PC-9 (cell line): ENCODE measurements at regions not wholly inside any gene's neighbourhood (a gene's known extent, or its start where the extent isn't known, plus 50 kb on each side); places are given as distances from the start of the nearest gene placed in this dataset.

Experiments
- EZH2 ChIP-seq: fragments of 200-600 bp; sonication (generic); IDR thresholded peaks from 2 replicates; pipeline ENCODE4 v1.8.0; 2017; ENCODE audit warnings: antibody characterized with exemption, low read depth
- TF ChIP-seq, protein P1 (sequence below): fragments of 200-600 bp; sonication (generic); conservative IDR thresholded peaks from 2 replicates; pipeline ENCODE4 v1.6.1; 2017; ENCODE audit warnings: mixed run types, antibody characterized with exemption, mild to moderate bottlenecking, moderate library complexity

DNA sequence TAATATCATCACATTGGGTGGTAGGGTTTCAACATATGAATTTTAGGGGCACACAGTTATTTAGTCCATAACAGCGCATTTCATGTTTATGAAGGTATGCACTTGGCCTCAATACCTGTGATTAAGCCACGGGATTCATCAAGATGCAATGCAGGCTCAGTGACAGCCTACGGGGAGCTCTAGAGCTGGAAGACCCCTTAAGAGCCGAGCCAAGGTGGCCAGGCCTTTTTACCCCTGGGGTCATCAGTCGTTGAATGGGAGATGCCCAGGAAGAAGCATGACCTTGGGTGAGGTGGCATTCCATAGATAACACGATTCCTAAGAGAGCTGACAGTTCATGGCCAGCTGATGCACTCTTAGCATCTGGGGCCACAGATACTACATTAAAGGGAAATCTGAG is 380.0 kb downstream of the ZNF536 start:
- TF ChIP-seq, protein P1, sequence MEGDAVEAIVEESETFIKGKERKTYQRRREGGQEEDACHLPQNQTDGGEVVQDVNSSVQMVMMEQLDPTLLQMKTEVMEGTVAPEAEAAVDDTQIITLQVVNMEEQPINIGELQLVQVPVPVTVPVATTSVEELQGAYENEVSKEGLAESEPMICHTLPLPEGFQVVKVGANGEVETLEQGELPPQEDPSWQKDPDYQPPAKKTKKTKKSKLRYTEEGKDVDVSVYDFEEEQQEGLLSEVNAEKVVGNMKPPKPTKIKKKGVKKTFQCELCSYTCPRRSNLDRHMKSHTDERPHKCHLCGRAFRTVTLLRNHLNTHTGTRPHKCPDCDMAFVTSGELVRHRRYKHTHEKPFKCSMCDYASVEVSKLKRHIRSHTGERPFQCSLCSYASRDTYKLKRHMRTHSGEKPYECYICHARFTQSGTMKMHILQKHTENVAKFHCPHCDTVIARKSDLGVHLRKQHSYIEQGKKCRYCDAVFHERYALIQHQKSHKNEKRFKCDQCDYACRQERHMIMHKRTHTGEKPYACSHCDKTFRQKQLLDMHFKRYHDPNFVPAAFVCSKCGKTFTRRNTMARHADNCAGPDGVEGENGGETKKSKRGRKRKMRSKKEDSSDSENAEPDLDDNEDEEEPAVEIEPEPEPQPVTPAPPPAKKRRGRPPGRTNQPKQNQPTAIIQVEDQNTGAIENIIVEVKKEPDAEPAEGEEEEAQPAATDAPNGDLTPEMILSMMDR, result no peak
- TF ChIP-seq EZH2, result no peak
